Psoas muscle (tissue), 7 donors: ENCODE measurements at regions not wholly inside any gene's neighbourhood (a gene's known extent, or its start where the extent isn't known, plus 50 kb on each side); places are given as distances from the start of the nearest gene placed in this dataset.

Experiments used
- ATAC-seq, 4 donors: fragments of 200-7000 bp; cut with Tn5 transposase; one replicate each; pipeline ENCODE4 v1.9.1; 2020; ENCODE audit warnings: moderate library complexity in 3 of 4, mild to moderate bottlenecking in 2 of 4
- DNase-seq, 2 donors: peaks; one replicate each; pipeline ENCODE4 v3.0.0-alpha.2; 2020
- H3K27ac ChIP-seq: fragments of 200-600 bp; one replicate; pipeline ENCODE4 v1.8.0; 2022
- H3K27me3 ChIP-seq, 3 donors: fragments of 200-600 bp in 1 of 3; one replicate each; pipeline versions ENCODE4 v1.6.1 to v1.8.0; 2013 to 2022; ENCODE audit warnings: low read length in 2 of 3, mild to moderate bottlenecking in 2 of 3, moderate library complexity in 1 of 3; ENCODE audit not compliant: insufficient read depth in 3 of 3
- H3K36me3 ChIP-seq, 2 donors: fragments of 200-600 bp in 1 of 2; one replicate each; pipeline versions ENCODE4 v1.6.1 to v1.8.0; 2013 to 2022; ENCODE audit warnings: low read depth in 1 of 2, mild to moderate bottlenecking in 1 of 2, moderate library complexity in 1 of 2; ENCODE audit not compliant: insufficient read depth in 1 of 2
- H3K4me1 ChIP-seq: fragments of 200-600 bp; one replicate; pipeline ENCODE4 v1.8.0; 2022
- H3K4me3 ChIP-seq: fragments of 200-600 bp; one replicate; pipeline ENCODE4 v1.8.0; 2022; ENCODE audit warnings: mild to moderate bottlenecking
- H3K9me3 ChIP-seq: fragments of 200-600 bp; one replicate; pipeline ENCODE4 v1.8.0; 2022
- WGBS, 3 donors: extraction: QIAGEN DNeasy Blood & Tissue Kit; methylation state at CpG; one replicate each; pipeline versions ENCODE4 v1.1.6 to v1.1.7; 2013; 5-methylcytosine and 5-hydroxymethylcytosine counted together
- intact Hi-C, 2 donors: fragments of 100-400 bp; cut with DNase I; formaldehyde crosslinking; loops; one replicate each; pipeline versions ENCODE4 v1.11.0 to v1.14.2; 2022
- TF ChIP-seq, protein P1 (sequence below): fragments of 200-600 bp; IDR thresholded peaks from one replicate; pipeline ENCODE4 v1.8.0; 2022; ENCODE audit warnings: antibody characterized with exemption
- donor health status: healthy with polysubstance abuse.
- donor health status: DM: no; HTN: no; CAD: no; lungs with moderate emphysema.
- donor health status: Bipolar disorder and iron deficiency.
- donor health status: healthy.
- donor health status: DM: yes; HTN: yes; CAD: no.
- donor health status: DM: no; HTN: no; CAD: no.
- donor health status: DM: yes; HTN: yes; CAD: no.

DNA sequence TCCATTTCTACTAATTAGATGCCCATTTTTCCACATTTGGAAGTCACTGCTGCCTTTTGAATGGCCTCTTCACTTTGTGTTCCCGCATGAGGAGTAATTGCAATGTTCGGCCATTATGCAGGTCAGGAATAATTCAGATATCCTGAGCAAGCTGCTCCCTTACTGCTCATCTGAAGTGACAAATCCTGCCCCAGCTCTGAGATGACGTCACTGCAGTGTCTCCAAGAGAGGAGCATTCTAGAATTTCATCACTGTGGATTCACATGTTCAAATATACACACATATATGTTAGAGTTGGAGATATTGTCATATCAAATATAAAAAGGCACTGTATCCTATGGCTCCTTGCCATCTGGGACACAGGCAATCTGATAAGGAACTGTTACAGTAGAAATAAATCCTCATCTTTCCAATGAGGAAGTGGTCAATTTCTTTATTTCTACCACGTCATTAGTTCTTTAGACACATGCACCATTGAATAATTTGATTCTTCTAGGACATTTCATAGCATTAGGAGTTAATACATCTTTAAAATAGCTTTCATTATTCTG is 706.9 kb upstream of the TENM3 start:
- intact Hi-C loops, result no loop called here
- Histone ChIP-seq H3K36me3 (no peaks in the 10 kb centered on the region), H3K4me1 (no peaks in the 10 kb centered on the region), H3K9me3 (no peaks in the 10 kb centered on the region), H3K4me3 (no peak overlapping the region), H3K27me3 (no peaks in the 10 kb centered on the region), H3K27ac (no peak overlapping the region)
- DNase-seq, result no peak
- WGBS, 3 donors, result 73 to 79% (median 75%) methylated on average over 4 of the region's 4 CpGs
- no peak for ATAC-seq
- TF ChIP-seq, protein P1, sequence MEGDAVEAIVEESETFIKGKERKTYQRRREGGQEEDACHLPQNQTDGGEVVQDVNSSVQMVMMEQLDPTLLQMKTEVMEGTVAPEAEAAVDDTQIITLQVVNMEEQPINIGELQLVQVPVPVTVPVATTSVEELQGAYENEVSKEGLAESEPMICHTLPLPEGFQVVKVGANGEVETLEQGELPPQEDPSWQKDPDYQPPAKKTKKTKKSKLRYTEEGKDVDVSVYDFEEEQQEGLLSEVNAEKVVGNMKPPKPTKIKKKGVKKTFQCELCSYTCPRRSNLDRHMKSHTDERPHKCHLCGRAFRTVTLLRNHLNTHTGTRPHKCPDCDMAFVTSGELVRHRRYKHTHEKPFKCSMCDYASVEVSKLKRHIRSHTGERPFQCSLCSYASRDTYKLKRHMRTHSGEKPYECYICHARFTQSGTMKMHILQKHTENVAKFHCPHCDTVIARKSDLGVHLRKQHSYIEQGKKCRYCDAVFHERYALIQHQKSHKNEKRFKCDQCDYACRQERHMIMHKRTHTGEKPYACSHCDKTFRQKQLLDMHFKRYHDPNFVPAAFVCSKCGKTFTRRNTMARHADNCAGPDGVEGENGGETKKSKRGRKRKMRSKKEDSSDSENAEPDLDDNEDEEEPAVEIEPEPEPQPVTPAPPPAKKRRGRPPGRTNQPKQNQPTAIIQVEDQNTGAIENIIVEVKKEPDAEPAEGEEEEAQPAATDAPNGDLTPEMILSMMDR, result no peak

DNA sequence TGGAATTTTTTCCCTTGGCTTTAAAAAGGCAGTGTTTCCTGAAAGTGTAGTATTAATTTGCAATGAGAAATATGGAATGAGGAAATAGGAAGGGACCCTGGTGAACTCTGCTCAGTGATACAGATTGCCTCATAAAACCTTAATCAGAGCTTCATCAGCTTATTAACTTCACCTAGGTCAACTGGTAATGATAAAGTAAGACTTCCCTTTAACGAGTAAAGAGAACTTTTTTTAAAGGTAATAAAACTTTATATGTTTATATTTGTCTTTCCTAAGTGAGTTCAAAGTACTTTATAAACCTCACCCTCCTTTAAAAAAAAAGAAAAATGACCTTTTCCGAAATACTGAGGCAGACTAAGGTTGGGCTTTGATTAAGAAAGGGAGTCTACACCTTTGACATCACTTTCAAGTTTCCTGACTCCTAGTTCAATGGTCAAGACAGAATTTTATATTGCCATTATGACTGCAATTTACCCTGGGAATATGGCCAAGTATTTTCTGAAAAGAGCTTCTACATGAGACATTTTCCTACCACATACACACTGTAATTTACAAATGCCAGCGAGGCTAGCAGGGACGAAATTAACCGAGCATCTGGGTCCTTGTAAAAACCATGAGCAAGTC is 706.3 kb upstream of the TENM3 start:
- TF ChIP-seq, protein P1, result no peak
- Histone ChIP-seq H3K4me1 (no peaks in the 10 kb centered on the region), H3K4me3 (no peak overlapping the region), H3K9me3 (no peaks in the 10 kb centered on the region), H3K27ac (no peak overlapping the region), H3K27me3 (no peaks in the 10 kb centered on the region), H3K36me3 (no peaks in the 10 kb centered on the region)
- no peak for ATAC-seq
- intact Hi-C loops, result no loop called here
- no peak for DNase-seq
- 39 to 40% (median 40%) methylated on average over 5 of the region's 5 CpGs for WGBS, 3 donors

DNA sequence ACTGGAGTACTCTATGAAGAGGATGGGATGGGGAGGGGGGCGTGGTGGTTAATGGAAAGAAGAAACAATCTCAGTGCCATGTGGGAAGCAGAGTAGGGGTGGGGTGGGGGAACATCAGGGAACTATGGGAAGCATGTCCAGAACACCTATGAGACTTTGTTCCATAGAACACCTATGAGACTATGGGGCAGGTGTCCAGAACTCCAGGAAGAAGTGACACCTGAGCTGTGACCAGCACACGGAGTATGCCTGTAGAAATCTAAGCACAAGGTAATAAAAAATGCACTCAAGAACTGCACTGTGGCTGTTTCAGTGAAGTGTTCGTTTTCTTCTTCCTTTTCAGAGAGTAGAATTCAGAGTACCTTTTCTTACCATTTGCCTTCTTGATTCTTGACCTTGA is 704.8 kb upstream of the TENM3 start:
- TF ChIP-seq, protein P1, result no peak
- WGBS, 3 donors, result 57 to 59% (median 57%) methylated on average over 3 of the region's 3 CpGs
- intact Hi-C loops, result no loop called here

DNA sequence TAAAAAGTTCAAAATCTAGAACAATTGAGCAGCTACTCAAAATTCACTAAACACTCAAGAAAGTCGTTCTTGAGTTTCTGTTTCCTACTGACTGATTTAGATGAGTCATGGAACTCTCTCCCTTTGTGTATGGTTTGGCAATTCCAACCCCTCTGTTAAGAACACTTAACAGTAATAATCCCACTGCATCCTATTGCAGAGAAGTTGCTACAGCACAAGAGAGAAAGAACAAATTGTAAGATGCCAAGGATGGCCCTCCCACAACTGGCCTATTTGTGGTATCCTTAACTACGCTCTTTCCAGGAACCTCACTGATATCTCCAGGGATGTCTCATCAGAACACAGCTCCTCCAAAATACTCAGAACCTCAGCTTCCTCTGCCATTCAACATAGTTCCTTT is 701.8 kb upstream of the TENM3 start:
- WGBS, 3 donors, result 69 to 87% (median 81%) methylated on average over 2 of the region's 2 CpGs
- intact Hi-C loops, result no loop called here
- no peaks in the 10 kb centered on the region for H3K36me3 ChIP-seq

More for the DNA sequence above, 704.8 kb upstream of the TENM3 start:
- Histone ChIP-seq H3K27ac (no peak overlapping the region), H3K9me3 (no peaks in the 10 kb centered on the region), H3K36me3 (no peaks in the 10 kb centered on the region), H3K4me3 (no peak overlapping the region), H3K4me1 (no peaks in the 10 kb centered on the region), H3K27me3 (no peaks in the 10 kb centered on the region)
- ATAC-seq, result no peak
- no peak for DNase-seq

More for the DNA sequence above, 701.8 kb upstream of the TENM3 start:
- Histone ChIP-seq H3K27me3 (no peaks in the 10 kb centered on the region), H3K27ac (no peak overlapping the region), H3K4me1 (no peaks in the 10 kb centered on the region), H3K4me3 (no peak overlapping the region), H3K9me3 (no peaks in the 10 kb centered on the region)
- no peak for ATAC-seq
- no peak for DNase-seq
- TF ChIP-seq, protein P1, result no peak
